ENCODE measurements at regions not wholly inside any gene's neighbourhood (a gene's known extent, or its start where the extent isn't known, plus 50 kb on each side); places are given as distances from the start of the nearest gene placed in this dataset.

DNA sequence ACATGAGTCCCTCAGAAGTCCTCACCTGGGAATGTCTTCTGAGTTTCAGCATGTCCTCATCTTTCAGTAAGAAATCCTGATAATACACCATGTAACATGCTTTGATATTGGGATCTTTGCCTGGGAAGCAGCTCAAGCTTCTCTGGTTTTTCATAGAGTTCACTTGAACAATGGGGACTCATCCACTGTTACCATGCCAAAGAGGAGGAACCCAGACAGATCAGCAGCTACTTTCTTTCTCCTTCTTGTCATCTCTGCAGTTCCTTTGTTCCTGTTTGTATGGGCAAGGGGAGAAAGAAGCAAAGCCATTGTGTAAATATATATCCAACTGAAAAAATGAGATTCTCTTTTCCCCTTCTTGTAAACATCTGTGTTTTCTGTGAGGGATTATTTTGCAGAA is 450.6 kb upstream of the HS3ST5 start:
- Mint-ChIP-seq H3K9me3 (peaks cover 0 to 7% (median 0%) of the 10 kb centered on the region in 11 donors), H3K27me3 (no peaks in the 10 kb centered on the region), H3K36me3 (no peaks in the 10 kb centered on the region), H3K4me3 (no peak overlapping the region), H3K27ac (no peak overlapping the region), H3K4me1 (no peaks in the 10 kb centered on the region)
- no peaks in the 10 kb centered on the region for H3K9me3 ChIP-seq (ENCODE audit: control insufficient read depth in 2 of 3, low read length in 3 of 3)
- ATAC-seq (no peak), DNase-seq (no peak)
- H3K4me3 ChIP-seq (ENCODE audit: low read length): no peak overlapping the region
- POLR2A ChIA-PET: no interaction called here
- CTCF ChIA-PET: no interaction called here
- no peak overlapping the region for H3K27ac ChIP-seq (ENCODE audit: low read depth, low read length)
- no peaks in the 10 kb centered on the region for H3K27me3 ChIP-seq (ENCODE audit: control insufficient read depth in 2 of 2, insufficient read depth in 2 of 2, low read length in 2 of 2)
- H3K4me1 ChIP-seq (ENCODE audit: control insufficient read depth in 2 of 2, insufficient read depth in 2 of 2, low read length in 2 of 2): no peaks in the 10 kb centered on the region
- intact Hi-C loops (cut with micrococcal nuclease): no loop called here
- H3K36me3 ChIP-seq (ENCODE audit: control insufficient read depth in 2 of 3, insufficient read depth in 3 of 3, low read length in 3 of 3): no peaks in the 10 kb centered on the region

DNA sequence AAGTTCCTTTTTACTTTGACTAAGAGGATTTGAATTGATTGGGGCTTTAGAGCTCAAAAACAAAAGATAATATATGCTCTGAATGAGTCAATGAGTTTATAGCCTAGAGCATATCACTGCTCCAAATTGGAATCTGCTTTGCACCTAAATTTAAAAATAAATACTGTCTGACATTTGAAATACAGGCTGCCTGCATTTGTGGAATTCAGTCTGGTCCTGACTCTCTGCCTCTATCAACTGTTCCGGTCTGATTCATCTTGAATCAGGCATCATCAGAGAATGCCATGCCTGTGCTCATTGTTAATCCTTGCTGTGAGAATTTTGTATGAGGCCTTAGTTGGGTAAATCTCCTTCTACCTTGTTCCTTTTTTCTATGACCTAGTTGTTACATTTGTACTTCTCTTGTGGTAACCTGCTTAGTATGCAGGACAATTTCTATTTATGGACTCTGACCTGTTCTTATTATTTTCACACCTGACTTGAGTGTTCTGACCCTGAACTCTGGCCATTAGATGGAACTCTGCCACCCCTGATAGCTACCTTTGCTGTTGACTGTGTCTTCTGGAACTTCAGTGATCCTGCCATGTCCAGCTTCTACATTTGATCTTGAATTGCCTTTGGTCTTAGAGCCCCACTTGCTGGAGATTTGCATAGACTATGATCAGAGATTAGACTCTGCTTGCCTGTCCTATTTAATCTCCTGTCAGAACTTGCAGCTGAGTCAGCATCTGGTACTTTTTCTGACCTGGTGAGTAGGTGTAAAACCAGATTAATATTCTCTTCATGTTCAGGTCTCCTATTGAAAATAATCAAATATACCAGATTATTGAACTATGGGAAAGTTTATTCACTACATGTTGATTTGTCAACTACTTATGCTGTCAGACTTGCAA is 442.7 kb upstream of the HS3ST5 start:
- no peak overlapping the region for H3K4me3 ChIP-seq (ENCODE audit: low read length)
- ATAC-seq (no peak), DNase-seq (no peak)
- Mint-ChIP-seq H3K4me1 (no peaks in the 10 kb centered on the region), H3K27me3 (no peaks in the 10 kb centered on the region), H3K36me3 (no peaks in the 10 kb centered on the region), H3K27ac (no peak overlapping the region), H3K4me3 (no peak overlapping the region), H3K9me3 (peaks cover 0 to 24% (median 3%) of the 10 kb centered on the region in 11 donors)
- no peaks in the 10 kb centered on the region for H3K36me3 ChIP-seq (ENCODE audit: control insufficient read depth in 2 of 3, insufficient read depth in 3 of 3, low read length in 3 of 3)
- H3K9me3 ChIP-seq (ENCODE audit: control insufficient read depth in 2 of 3, low read length in 3 of 3): no peaks in the 10 kb centered on the region
- intact Hi-C loops (cut with micrococcal nuclease): no loop called here
- ChIA-PET POLR2A (no interaction called here), CTCF (no interaction called here)
- H3K27ac ChIP-seq (ENCODE audit: low read depth, low read length): no peak overlapping the region
- H3K4me1 ChIP-seq (ENCODE audit: control insufficient read depth in 2 of 2, insufficient read depth in 2 of 2, low read length in 2 of 2): no peaks in the 10 kb centered on the region
- H3K27me3 ChIP-seq (ENCODE audit: control insufficient read depth in 2 of 2, insufficient read depth in 2 of 2, low read length in 2 of 2): no peaks in the 10 kb centered on the region

DNA sequence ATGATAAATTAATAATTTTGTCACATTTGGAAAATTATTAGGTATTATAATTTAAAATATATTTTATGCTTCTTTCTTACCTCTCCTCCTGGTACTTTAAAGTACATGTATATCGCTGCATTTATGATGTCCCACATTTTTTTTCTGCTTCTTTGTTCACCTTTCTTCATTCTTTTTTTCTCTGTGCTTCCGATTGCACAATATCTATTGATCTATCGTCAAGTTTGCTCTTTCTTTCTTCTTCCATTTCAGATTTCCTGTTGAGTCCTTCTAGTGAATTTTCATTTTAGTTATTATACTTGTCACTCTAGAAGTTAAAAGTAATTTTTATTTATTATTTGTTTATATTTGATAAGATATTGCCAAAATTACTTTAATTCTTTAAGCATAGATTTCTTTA is 441.0 kb upstream of the HS3ST5 start:
- Mint-ChIP-seq H3K4me3 (no peak overlapping the region), H3K4me1 (no peaks in the 10 kb centered on the region), H3K36me3 (no peaks in the 10 kb centered on the region), H3K27me3 (no peaks in the 10 kb centered on the region), H3K9me3 (peaks cover 0 to 28% (median 3%) of the 10 kb centered on the region in 11 donors), H3K27ac (no peak overlapping the region)
- Histone ChIP-seq H3K9me3 (ENCODE audit: control insufficient read depth in 2 of 3, low read length in 3 of 3) (no peaks in the 10 kb centered on the region), H3K4me1 (ENCODE audit: control insufficient read depth in 2 of 2, insufficient read depth in 2 of 2, low read length in 2 of 2) (no peaks in the 10 kb centered on the region), H3K36me3 (ENCODE audit: control insufficient read depth in 2 of 3, insufficient read depth in 3 of 3, low read length in 3 of 3) (no peaks in the 10 kb centered on the region), H3K4me3 (ENCODE audit: low read length) (no peak overlapping the region), H3K27me3 (ENCODE audit: control insufficient read depth in 2 of 2, insufficient read depth in 2 of 2, low read length in 2 of 2) (no peaks in the 10 kb centered on the region), H3K27ac (ENCODE audit: low read depth, low read length) (no peak overlapping the region)
- POLR2A ChIA-PET: no interaction called here
- intact Hi-C loops (cut with micrococcal nuclease): no loop called here
- DNase-seq (no peak), ATAC-seq (no peak)
- CTCF ChIA-PET: no interaction called here

DNA sequence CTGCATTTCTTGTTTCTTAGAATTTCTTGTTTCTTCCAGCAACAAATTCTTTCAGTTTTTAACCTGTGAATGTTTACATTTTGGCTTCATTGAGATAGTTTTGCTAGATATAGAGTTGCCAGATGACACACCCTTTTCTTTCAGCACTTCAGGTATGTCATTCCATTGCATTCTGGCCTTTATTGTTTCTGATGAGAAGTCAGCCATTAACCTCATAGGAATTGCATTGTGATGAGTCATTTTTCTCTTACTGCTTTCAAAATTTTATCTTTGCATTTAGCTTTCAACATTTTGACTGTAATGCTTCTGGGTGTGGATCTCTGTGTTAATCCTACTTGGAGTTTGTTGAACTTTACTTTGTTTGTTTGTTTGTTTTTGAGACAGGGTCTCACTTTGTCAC is 440.3 kb upstream of the HS3ST5 start:
- no peak for ATAC-seq
- H3K27ac ChIP-seq (ENCODE audit: low read depth, low read length): no peak overlapping the region
- no peaks in the 10 kb centered on the region for H3K4me1 ChIP-seq (ENCODE audit: control insufficient read depth in 2 of 2, insufficient read depth in 2 of 2, low read length in 2 of 2)
- Mint-ChIP-seq H3K9me3 (peaks cover 0 to 28% (median 3%) of the 10 kb centered on the region in 11 donors), H3K27me3 (no peaks in the 10 kb centered on the region), H3K4me1 (no peaks in the 10 kb centered on the region), H3K27ac (no peak overlapping the region), H3K4me3 (no peak overlapping the region), H3K36me3 (no peaks in the 10 kb centered on the region)
- POLR2A ChIA-PET: no interaction called here
- intact Hi-C loops (cut with micrococcal nuclease): no loop called here
- no peaks in the 10 kb centered on the region for H3K9me3 ChIP-seq (ENCODE audit: control insufficient read depth in 2 of 3, low read length in 3 of 3)
- no peaks in the 10 kb centered on the region for H3K36me3 ChIP-seq (ENCODE audit: control insufficient read depth in 2 of 3, insufficient read depth in 3 of 3, low read length in 3 of 3)
- CTCF ChIA-PET: no interaction called here
- no peaks in the 10 kb centered on the region for H3K27me3 ChIP-seq (ENCODE audit: control insufficient read depth in 2 of 2, insufficient read depth in 2 of 2, low read length in 2 of 2)
- no peak overlapping the region for H3K4me3 ChIP-seq (ENCODE audit: low read length)
- no peak for DNase-seq

DNA sequence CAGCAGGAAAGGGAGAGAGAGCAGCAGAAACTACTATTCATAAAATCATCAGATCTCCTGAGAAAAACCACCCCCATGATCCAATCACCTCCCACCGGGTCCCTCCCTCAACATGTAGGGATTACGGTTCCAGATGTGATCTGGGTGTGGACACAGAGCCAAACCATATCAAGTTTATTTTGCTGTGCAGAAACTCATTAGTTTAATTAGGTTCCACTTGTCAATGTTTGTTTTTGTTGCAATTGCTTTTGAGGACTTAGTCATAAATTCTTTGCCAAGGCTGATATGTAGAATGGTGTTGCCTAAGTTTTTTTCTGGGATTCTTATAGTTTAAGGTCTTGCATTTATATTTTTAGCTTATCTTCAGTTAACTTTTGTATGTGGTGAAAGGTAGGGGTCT is 422.0 kb upstream of the HS3ST5 start:
- Mint-ChIP-seq H3K4me3 (no peak overlapping the region), H3K36me3 (no peaks in the 10 kb centered on the region), H3K27me3 (no peaks in the 10 kb centered on the region), H3K4me1 (no peaks in the 10 kb centered on the region), H3K9me3 (peaks cover 0 to 25% (median 6%) of the 10 kb centered on the region in 11 donors), H3K27ac (no peak overlapping the region)
- no peaks in the 10 kb centered on the region for H3K27me3 ChIP-seq (ENCODE audit: control insufficient read depth in 2 of 2, insufficient read depth in 2 of 2, low read length in 2 of 2)
- intact Hi-C loops (cut with micrococcal nuclease): no loop called here
- DNase-seq: no peak
- no peak overlapping the region for H3K4me3 ChIP-seq (ENCODE audit: low read length)
- no peak overlapping the region for H3K27ac ChIP-seq (ENCODE audit: low read depth, low read length)
- POLR2A ChIA-PET: no interaction called here
- CTCF ChIA-PET: no interaction called here
- no peaks in the 10 kb centered on the region for H3K9me3 ChIP-seq (ENCODE audit: control insufficient read depth in 2 of 3, low read length in 3 of 3)
- no peaks in the 10 kb centered on the region for H3K4me1 ChIP-seq (ENCODE audit: control insufficient read depth in 2 of 2, insufficient read depth in 2 of 2, low read length in 2 of 2)
- no peaks in the 10 kb centered on the region for H3K36me3 ChIP-seq (ENCODE audit: control insufficient read depth in 2 of 3, insufficient read depth in 3 of 3, low read length in 3 of 3)
- no peak for ATAC-seq

DNA sequence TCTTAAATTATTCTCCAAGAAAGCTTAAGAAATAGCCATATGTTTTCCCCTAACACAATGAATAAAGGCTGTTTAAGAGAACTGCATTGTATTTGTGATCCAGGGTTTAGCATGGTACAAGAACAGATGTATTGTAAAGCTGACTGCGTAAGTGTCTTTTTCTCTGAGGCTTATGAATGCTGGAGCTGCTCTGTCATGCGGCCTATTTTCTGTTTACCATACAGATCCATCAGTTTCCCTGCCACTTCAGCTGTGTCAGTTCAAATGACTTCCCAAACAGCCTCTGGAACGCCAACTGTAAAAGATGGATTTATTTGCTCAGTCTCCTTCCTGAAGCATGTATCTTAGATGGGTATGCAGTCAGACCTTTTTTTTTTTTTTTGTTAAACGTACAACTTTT is 419.3 kb upstream of the HS3ST5 start:
- CTCF ChIA-PET: no interaction called here

DNA sequence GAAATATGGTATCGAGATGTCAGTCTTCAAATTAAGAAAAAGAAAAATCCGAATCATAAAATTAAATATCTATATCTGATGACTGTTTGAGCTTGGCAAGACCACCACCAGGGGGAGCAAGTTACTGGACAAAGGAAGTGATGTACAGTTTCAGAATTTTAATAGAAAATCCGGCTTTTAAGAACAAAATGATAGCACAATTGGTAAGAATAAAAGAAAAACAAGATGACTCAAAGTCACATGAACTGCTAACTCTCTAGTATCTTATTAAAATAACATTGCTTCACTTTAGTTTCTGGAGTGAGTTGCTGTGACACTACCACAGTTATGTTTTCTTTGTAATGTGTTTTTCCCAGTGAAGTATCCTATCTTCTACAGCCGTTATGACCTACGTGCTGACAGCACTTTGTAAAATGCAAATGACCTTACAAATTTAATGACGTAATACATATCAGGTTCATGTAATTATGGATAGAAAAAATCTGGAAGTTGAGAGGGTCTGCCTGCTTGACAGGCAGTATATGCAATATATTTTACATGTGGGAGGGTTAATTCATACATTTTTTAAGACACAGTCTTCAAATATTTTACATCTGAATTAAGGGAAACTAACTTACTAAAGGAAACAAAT is 405.3 kb upstream of the HS3ST5 start:
- Mint-ChIP-seq H3K4me3 (no peak overlapping the region), H3K9me3 (peaks cover 0 to 7% (median 0%) of the 10 kb centered on the region in 11 donors), H3K27ac (no peak overlapping the region), H3K36me3 (no peaks in the 10 kb centered on the region), H3K4me1 (no peaks in the 10 kb centered on the region), H3K27me3 (no peaks in the 10 kb centered on the region)
- POLR2A ChIA-PET: no interaction called here
- intact Hi-C loops (cut with micrococcal nuclease): no loop called here
- DNase-seq (no peak), ATAC-seq (no peak)
- Histone ChIP-seq H3K27ac (ENCODE audit: low read depth, low read length) (no peak overlapping the region), H3K27me3 (ENCODE audit: control insufficient read depth in 2 of 2, insufficient read depth in 2 of 2, low read length in 2 of 2) (no peaks in the 10 kb centered on the region), H3K4me1 (ENCODE audit: control insufficient read depth in 2 of 2, insufficient read depth in 2 of 2, low read length in 2 of 2) (no peaks in the 10 kb centered on the region), H3K36me3 (ENCODE audit: control insufficient read depth in 2 of 3, insufficient read depth in 3 of 3, low read length in 3 of 3) (no peaks in the 10 kb centered on the region), H3K9me3 (ENCODE audit: control insufficient read depth in 2 of 3, low read length in 3 of 3) (no peaks in the 10 kb centered on the region), H3K4me3 (ENCODE audit: low read length) (no peak overlapping the region)
- CTCF ChIA-PET: no interaction called here

More for the DNA sequence above, 419.3 kb upstream of the HS3ST5 start:
- H3K9me3 ChIP-seq (ENCODE audit: control insufficient read depth in 2 of 3, low read length in 3 of 3): no peaks in the 10 kb centered on the region
- H3K27me3 ChIP-seq (ENCODE audit: control insufficient read depth in 2 of 2, insufficient read depth in 2 of 2, low read length in 2 of 2): no peaks in the 10 kb centered on the region
- H3K27ac ChIP-seq (ENCODE audit: low read depth, low read length): no peak overlapping the region
- Mint-ChIP-seq H3K27ac (no peak overlapping the region), H3K27me3 (no peaks in the 10 kb centered on the region), H3K4me3 (no peak overlapping the region), H3K36me3 (no peaks in the 10 kb centered on the region), H3K4me1 (no peaks in the 10 kb centered on the region), H3K9me3 (peaks cover 0 to 17% (median 3%) of the 10 kb centered on the region in 11 donors)
- POLR2A ChIA-PET: no interaction called here
- no peak overlapping the region for H3K4me3 ChIP-seq (ENCODE audit: low read length)
- DNase-seq (no peak), ATAC-seq (no peak)
- no peaks in the 10 kb centered on the region for H3K36me3 ChIP-seq (ENCODE audit: control insufficient read depth in 2 of 3, insufficient read depth in 3 of 3, low read length in 3 of 3)
- no peaks in the 10 kb centered on the region for H3K4me1 ChIP-seq (ENCODE audit: control insufficient read depth in 2 of 2, insufficient read depth in 2 of 2, low read length in 2 of 2)
- intact Hi-C loops (cut with micrococcal nuclease): no loop called here

Data from naive thymus-derived CD4-positive, alpha-beta T cell (primary cell).